ENCODE measurements at regions not wholly inside any gene's neighbourhood (a gene's known extent, or its start where the extent isn't known, plus 50 kb on each side); places are given as distances from the start of the nearest gene placed in this dataset.

- no peak for TF ChIP-seq CTCF (IDR thresholded peaks at IDR 0.05)
- no peak for TF ChIP-seq POLR2A (IDR thresholded peaks at IDR 0.05)
- TF ChIP-seq POLR2AphosphoS5 (IDR thresholded peaks at IDR 0.05) = no peak
Measured at GRCh38 chr2:2849464-2850217, 518.6 kb upstream of the MYT1L start.
